ENCODE measurements at regions not wholly inside any gene's neighbourhood (a gene's known extent, or its start where the extent isn't known, plus 50 kb on each side); places are given as distances from the start of the nearest gene placed in this dataset.

- H3K4me3 ChIP-seq = no peak overlapping the region
- no peak for DNase-seq (ENCODE audit: low spot score)
- TF ChIP-seq CTCF (IDR thresholded peaks at IDR 0.05) = no peak
- no peak overlapping the region for H3K27ac ChIP-seq
Observed at GRCh38 chr4:115171220-115171619, 57.8 kb upstream of the NDST4 start.

DNA sequence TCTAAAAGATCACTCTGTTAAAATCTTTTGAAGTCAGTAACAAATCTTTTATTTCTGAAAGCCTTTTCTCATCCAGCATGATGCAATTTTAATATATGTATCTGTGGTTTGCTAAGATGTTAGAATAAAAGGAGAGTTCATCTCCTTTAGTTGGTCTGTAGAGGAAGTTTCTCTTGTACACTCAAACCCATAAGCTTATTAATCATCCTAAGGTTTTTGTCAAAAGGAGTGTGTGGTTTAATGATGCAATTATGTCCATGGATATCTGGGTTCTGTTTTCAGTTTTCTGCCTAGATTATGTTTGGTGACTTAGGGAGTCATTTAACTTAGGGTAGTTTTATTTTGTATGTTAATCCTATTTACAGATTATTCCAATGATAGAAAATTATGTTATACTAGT, 52.1 kb upstream of the NDST4 start:
- no peak for DNase-seq (ENCODE audit: low spot score)
- Histone ChIP-seq H3K27ac (no peak overlapping the region), H3K4me3 (no peak overlapping the region)
- no peak for TF ChIP-seq CTCF (IDR thresholded peaks at IDR 0.05)
